Astrocyte (in vitro differentiated cells and primary cell): ENCODE measurements at regions not wholly inside any gene's neighbourhood (a gene's known extent, or its start where the extent isn't known, plus 50 kb on each side); places are given as distances from the start of the nearest gene placed in this dataset.

Experiments
- DNase-seq: peaks from one replicate; pipeline ENCODE4 v3.0.0-alpha.2; 2010; ENCODE audit warnings: low read depth
- FAIRE-seq: peaks from 2 replicates; lab custom pipeline; 2011; peaks lifted over from hg19 to GRCh38; lab: Jason Lieb, UNC
- H2AFZ ChIP-seq: 2 replicates; pipeline ENCODE4 v1.6.0; 2012; ENCODE audit warnings: low read depth, low read length, inconsistent platforms
- H3K27ac ChIP-seq: 2 replicates; pipeline ENCODE4 v1.5.1; 2011; ENCODE audit warnings: low read depth, low read length, inconsistent platforms
- H3K27me3 ChIP-seq: 2 replicates; pipeline ENCODE4 v1.6.0; 2011; ENCODE audit warnings: low read length, inconsistent platforms; ENCODE audit not compliant: insufficient read depth
- H3K36me3 ChIP-seq: 2 replicates; pipeline ENCODE4 v1.5.1; 2011; ENCODE audit warnings: low read length, inconsistent platforms; ENCODE audit not compliant: insufficient read depth
- H3K4me1 ChIP-seq: 2 replicates; pipeline ENCODE4 v1.5.1; 2011; ENCODE audit warnings: low read length, inconsistent platforms; ENCODE audit not compliant: insufficient read depth
- H3K4me2 ChIP-seq: 2 replicates; pipeline ENCODE4 v1.6.0; 2012; ENCODE audit warnings: low read length, inconsistent platforms
- H3K4me3 ChIP-seq: 2 replicates; pipeline ENCODE4 v1.5.1; 2011; ENCODE audit warnings: low read depth, mild to moderate bottlenecking, low read length, inconsistent platforms; ENCODE audit not compliant: insufficient read depth
- H3K79me2 ChIP-seq: 2 replicates; pipeline ENCODE4 v1.6.0; 2012; ENCODE audit warnings: mild to moderate bottlenecking, low read length, inconsistent platforms; ENCODE audit not compliant: insufficient read depth
- H3K9ac ChIP-seq: 2 replicates; pipeline ENCODE4 v1.6.0; 2012; ENCODE audit warnings: mild to moderate bottlenecking, low read length, inconsistent platforms
- H3K9me3 ChIP-seq: 2 replicates; pipeline ENCODE4 v1.5.1; 2012; ENCODE audit warnings: low read depth, mild to moderate bottlenecking, low read length, inconsistent platforms; ENCODE audit not compliant: insufficient read depth
- H4K20me1 ChIP-seq: 2 replicates; pipeline ENCODE4 v1.6.0; 2012; ENCODE audit warnings: low read length, inconsistent platforms; ENCODE audit not compliant: insufficient read depth
- H3K27ac Mint-ChIP-seq: one replicate; pipeline ENCODE4 v1.8.0; 2021; ENCODE audit warnings: mild to moderate bottlenecking, mixed read lengths; ENCODE audit not compliant: unreplicated experiment
- H3K27me3 Mint-ChIP-seq: one replicate; pipeline ENCODE4 v1.8.0; 2021; ENCODE audit warnings: low read depth, mixed read lengths; ENCODE audit not compliant: unreplicated experiment
- H3K36me3 Mint-ChIP-seq: one replicate; pipeline ENCODE4 v1.8.0; 2021; ENCODE audit warnings: low read depth, mixed read lengths; ENCODE audit not compliant: unreplicated experiment
- H3K4me1 Mint-ChIP-seq: one replicate; pipeline ENCODE4 v1.8.0; 2021; ENCODE audit warnings: low read depth, mixed read lengths; ENCODE audit not compliant: unreplicated experiment
- H3K4me3 Mint-ChIP-seq: one replicate; pipeline ENCODE4 v1.8.0; 2021; ENCODE audit warnings: mild to moderate bottlenecking, moderate library complexity, mixed read lengths; ENCODE audit not compliant: unreplicated experiment
- H3K9me3 Mint-ChIP-seq: one replicate; pipeline ENCODE4 v1.8.0; 2021; ENCODE audit warnings: mild to moderate bottlenecking, mixed read lengths; ENCODE audit not compliant: unreplicated experiment
- CTCF ChIP-seq: IDR thresholded peaks from 2 replicates; pipeline ENCODE4 v1.5.1; 2011; ENCODE audit warnings: low read depth, mild to moderate bottlenecking, inconsistent platforms, low read length, moderate library complexity; ENCODE audit not compliant: insufficient read depth
- EZH2 ChIP-seq: IDR thresholded peaks from 2 replicates; pipeline ENCODE4 v1.6.1; 2012; ENCODE audit warnings: mild to moderate bottlenecking, low read length, inconsistent platforms; ENCODE audit not compliant: insufficient read depth

DNA sequence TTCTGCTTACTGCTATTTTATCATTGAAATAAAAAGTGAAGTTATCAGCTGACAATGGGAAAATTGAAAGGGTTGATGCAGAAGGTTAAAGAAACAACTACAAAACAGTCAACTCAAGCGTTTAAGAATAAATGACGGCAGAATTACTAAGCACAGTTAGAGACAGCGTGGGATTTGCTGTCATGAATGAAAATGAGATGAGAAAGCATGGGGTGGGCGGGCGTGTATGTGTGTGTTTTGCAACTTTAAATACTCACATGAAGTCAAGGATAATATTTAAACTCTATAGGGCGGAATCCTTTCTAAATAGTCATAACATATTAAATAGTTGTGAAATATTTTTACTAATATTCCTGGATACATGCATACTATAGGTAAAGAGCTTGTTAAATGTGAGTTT, 450.8 kb downstream of the ETV1 start:
- H2AFZ ChIP-seq, result no peak overlapping the region
- no peak for FAIRE-seq
- Mint-ChIP-seq H3K36me3 (no peaks in the 10 kb centered on the region), H3K27ac (no peak overlapping the region), H3K4me1 (peaks cover 2% of the 10 kb centered on the region), H3K4me3 (no peak overlapping the region), H3K27me3 (no peaks in the 10 kb centered on the region), H3K9me3 (no peaks in the 10 kb centered on the region)
- H3K4me1 ChIP-seq, result no peaks in the 10 kb centered on the region
- H3K9ac ChIP-seq, result no peak overlapping the region
- H3K36me3 ChIP-seq, result no peaks in the 10 kb centered on the region
- no peaks in the 10 kb centered on the region for H3K27me3 ChIP-seq
- peak; percentile 57 for DNase-seq
- H3K4me2 ChIP-seq, result no peak overlapping the region
- H3K27ac ChIP-seq, result no peak overlapping the region
- no peaks in the 10 kb centered on the region for H3K79me2 ChIP-seq
- TF ChIP-seq CTCF, result no peak
- TF ChIP-seq EZH2, result no peak
- H3K9me3 ChIP-seq, result no peaks in the 10 kb centered on the region
- no peaks in the 10 kb centered on the region for H4K20me1 ChIP-seq
- no peak overlapping the region for H3K4me3 ChIP-seq

DNA sequence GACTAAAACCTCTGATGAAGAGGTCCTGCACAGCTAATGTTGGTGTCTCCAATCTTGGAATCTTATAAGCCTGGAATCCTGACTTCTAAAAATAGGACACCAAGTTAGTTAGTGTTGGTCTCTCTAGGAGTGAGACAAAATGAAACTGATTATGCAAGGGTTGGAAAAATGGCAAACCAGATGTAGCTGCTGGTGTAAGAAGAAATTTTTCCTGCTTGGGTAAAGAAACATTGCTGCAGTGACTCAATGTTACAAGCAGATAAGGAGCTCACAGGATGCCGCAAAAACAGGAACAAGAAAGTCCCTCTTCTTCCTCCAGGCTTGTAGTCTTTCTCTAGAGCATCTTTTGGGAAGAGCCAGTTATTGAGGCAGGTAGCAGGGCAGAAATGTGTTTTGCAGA, 449.0 kb downstream of the ETV1 start:
- no peaks in the 10 kb centered on the region for H3K79me2 ChIP-seq
- H3K4me1 Mint-ChIP-seq, result peaks cover 2% of the 10 kb centered on the region
- H3K36me3 Mint-ChIP-seq, result no peaks in the 10 kb centered on the region
- H3K27ac Mint-ChIP-seq, result no peak overlapping the region
- no peak for TF ChIP-seq CTCF
- TF ChIP-seq EZH2, result no peak
- H3K9me3 ChIP-seq, result no peaks in the 10 kb centered on the region
- H3K36me3 ChIP-seq, result no peaks in the 10 kb centered on the region
- no peaks in the 10 kb centered on the region for H3K27me3 ChIP-seq
- no peak for FAIRE-seq
- peak; percentile 80 for DNase-seq
- no peaks in the 10 kb centered on the region for H3K9me3 Mint-ChIP-seq
- H3K4me3 ChIP-seq, result no peak overlapping the region
- no peak overlapping the region for H3K4me3 Mint-ChIP-seq
- H3K27me3 Mint-ChIP-seq, result no peaks in the 10 kb centered on the region
- H3K4me2 ChIP-seq, result peak overlapping the region; percentile 21
- no peak overlapping the region for H3K9ac ChIP-seq
- H3K27ac ChIP-seq, result no peak overlapping the region
- no peak overlapping the region for H2AFZ ChIP-seq
- H4K20me1 ChIP-seq, result no peaks in the 10 kb centered on the region
- no peaks in the 10 kb centered on the region for H3K4me1 ChIP-seq

- Histone ChIP-seq H3K4me2 (no peak overlapping the region), H3K79me2 (no peaks in the 10 kb centered on the region), H3K4me3 (no peak overlapping the region), H4K20me1 (no peaks in the 10 kb centered on the region), H3K27me3 (no peaks in the 10 kb centered on the region), H3K9me3 (no peaks in the 10 kb centered on the region), H3K27ac (no peak overlapping the region), H3K4me1 (no peaks in the 10 kb centered on the region), H3K9ac (no peak overlapping the region), H3K36me3 (no peaks in the 10 kb centered on the region), H2AFZ (no peak overlapping the region)
- no peaks in the 10 kb centered on the region for H3K27me3 Mint-ChIP-seq
- FAIRE-seq (no peak), DNase-seq (peak; percentile 29)
- peaks cover 2% of the 10 kb centered on the region for H3K4me1 Mint-ChIP-seq
- H3K36me3 Mint-ChIP-seq, result no peaks in the 10 kb centered on the region
- H3K9me3 Mint-ChIP-seq, result no peaks in the 10 kb centered on the region
- no peak for TF ChIP-seq EZH2
- no peak for TF ChIP-seq CTCF
- H3K4me3 Mint-ChIP-seq, result no peak overlapping the region
- no peak overlapping the region for H3K27ac Mint-ChIP-seq
Observed at GRCh38 chr7:13541326-13541725, 448.1 kb downstream of the ETV1 start.
